Subcutaneous abdominal adipose tissue (tissue), 5 donors: ENCODE measurements at regions not wholly inside any gene's neighbourhood (a gene's known extent, or its start where the extent isn't known, plus 50 kb on each side); places are given as distances from the start of the nearest gene placed in this dataset.

Experiments
- H3K27ac ChIP-seq: one replicate; pipeline ENCODE4 v1.7.0; 2013; ENCODE audit warnings: low read depth, mild to moderate bottlenecking, inconsistent platforms, low read length, moderate library complexity
- H3K27me3 ChIP-seq, 5 donors: one replicate each; pipeline ENCODE4 v1.7.0; 2013; ENCODE audit warnings: low read length in 5 of 5, inconsistent platforms in 1 of 5; ENCODE audit not compliant: control insufficient read depth in 5 of 5, insufficient read depth in 4 of 5
- H3K36me3 ChIP-seq, 5 donors: one replicate each; pipeline ENCODE4 v1.7.0; 2013; ENCODE audit warnings: low read length in 5 of 5; ENCODE audit not compliant: control insufficient read depth in 5 of 5, insufficient read depth in 5 of 5
- H3K4me1 ChIP-seq, 5 donors: one replicate each; pipeline ENCODE4 v1.7.0; 2013; ENCODE audit warnings: low read length in 5 of 5, mild to moderate bottlenecking in 3 of 5, moderate library complexity in 1 of 5; ENCODE audit not compliant: control insufficient read depth in 5 of 5, insufficient read depth in 5 of 5
- H3K4me3 ChIP-seq, 5 donors: one replicate each; pipeline ENCODE4 v1.7.0; 2013; ENCODE audit warnings: low read length in 5 of 5, low read depth in 1 of 5
- H3K9ac ChIP-seq, 5 donors: one replicate each; pipeline ENCODE4 v1.7.0; 2013; ENCODE audit warnings: low read length in 5 of 5, mild to moderate bottlenecking in 4 of 5, moderate library complexity in 3 of 5
- H3K9me3 ChIP-seq, 5 donors: one replicate each; pipeline ENCODE4 v1.7.0; 2013; ENCODE audit warnings: low read length in 5 of 5; ENCODE audit not compliant: control insufficient read depth in 5 of 5
- donor health status: healthy.
- donor health status: healthy.
- donor health status: healthy.
- donor health status: healthy.
- donor health status: healthy.

GRCh38 chr2:7517851-7518250 is 600.6 kb downstream of the RNF144A start:
- peaks cover 0 to 3% (median 0%) of the 10 kb centered on the region in 5 donors for H3K27me3 ChIP-seq
- H3K27ac ChIP-seq, result no peak overlapping the region
- no peaks in the 10 kb centered on the region for H3K4me1 ChIP-seq
- H3K9me3 ChIP-seq, result no peaks in the 10 kb centered on the region
- no peak overlapping the region for H3K9ac ChIP-seq
- H3K36me3 ChIP-seq, result no peaks in the 10 kb centered on the region
- no peak overlapping the region for H3K4me3 ChIP-seq

- no peak overlapping the region for H3K9ac ChIP-seq
- H3K36me3 ChIP-seq, result no peaks in the 10 kb centered on the region
Observed at GRCh38 chr2:7523481-7524120, 606.4 kb downstream of the RNF144A start.

GRCh38 chr2:7524195-7524594 is 607.0 kb downstream of the RNF144A start:
- H3K4me1 ChIP-seq, result no peaks in the 10 kb centered on the region
- H3K9ac ChIP-seq, result no peak overlapping the region
- no peaks in the 10 kb centered on the region for H3K36me3 ChIP-seq
- no peak overlapping the region for H3K4me3 ChIP-seq
- H3K27ac ChIP-seq, result no peak overlapping the region
- H3K27me3 ChIP-seq, result peaks cover 0 to 3% (median 3%) of the 10 kb centered on the region in 5 donors
- H3K9me3 ChIP-seq, result peaks cover 0 to 2% (median 0%) of the 10 kb centered on the region in 5 donors

More at GRCh38 chr2:7523481-7524120, 606.4 kb downstream of the RNF144A start:
- H3K27me3 ChIP-seq, result peaks cover 0 to 3% (median 3%) of the 10 kb centered on the region in 5 donors
- peaks cover 0 to 2% (median 0%) of the 10 kb centered on the region in 5 donors for H3K9me3 ChIP-seq
- H3K4me3 ChIP-seq, result no peak overlapping the region
- H3K4me1 ChIP-seq, result no peaks in the 10 kb centered on the region
- H3K27ac ChIP-seq, result no peak overlapping the region

GRCh38 chr2:7525746-7526145 is 608.5 kb downstream of the RNF144A start:
- H3K9me3 ChIP-seq, result peaks cover 2 to 9% (median 5%) of the 10 kb centered on the region in 5 donors
- no peaks in the 10 kb centered on the region for H3K36me3 ChIP-seq
- no peak overlapping the region for H3K9ac ChIP-seq
- peaks cover 0 to 3% (median 3%) of the 10 kb centered on the region in 5 donors for H3K27me3 ChIP-seq
- H3K4me1 ChIP-seq, result no peaks in the 10 kb centered on the region
- H3K4me3 ChIP-seq, result no peak overlapping the region
- H3K27ac ChIP-seq, result no peak overlapping the region

GRCh38 chr2:7527165-7527722 is 610.0 kb downstream of the RNF144A start:
- Histone ChIP-seq H3K9ac (no peak overlapping the region), H3K4me1 (no peaks in the 10 kb centered on the region), H3K27ac (no peak overlapping the region), H3K9me3 (peaks cover 2 to 17% (median 11%) of the 10 kb centered on the region in 5 donors), H3K27me3 (peaks cover 0 to 3% (median 0%) of the 10 kb centered on the region in 5 donors), H3K4me3 (no peak overlapping the region), H3K36me3 (no peaks in the 10 kb centered on the region)

- Histone ChIP-seq H3K27ac (no peak overlapping the region), H3K36me3 (no peaks in the 10 kb centered on the region), H3K9ac (no peak overlapping the region), H3K4me3 (no peak overlapping the region), H3K9me3 (peaks cover 2 to 17% (median 11%) of the 10 kb centered on the region in 5 donors), H3K4me1 (no peaks in the 10 kb centered on the region), H3K27me3 (no peaks in the 10 kb centered on the region)
Observed at GRCh38 chr2:7530001-7530400, 612.8 kb downstream of the RNF144A start.

GRCh38 chr2:7539077-7539476 is 621.9 kb downstream of the RNF144A start:
- Histone ChIP-seq H3K4me1 (no peaks in the 10 kb centered on the region), H3K27me3 (no peaks in the 10 kb centered on the region), H3K27ac (no peak overlapping the region), H3K9ac (no peak overlapping the region), H3K9me3 (no peaks in the 10 kb centered on the region), H3K4me3 (no peak overlapping the region), H3K36me3 (no peaks in the 10 kb centered on the region)

GRCh38 chr2:7539760-7540159 is 622.5 kb downstream of the RNF144A start:
- H3K9ac ChIP-seq, result no peak overlapping the region
- no peaks in the 10 kb centered on the region for H3K9me3 ChIP-seq
- no peak overlapping the region for H3K27ac ChIP-seq

GRCh38 chr2:7552825-7553570 is 635.8 kb downstream of the RNF144A start:
- Histone ChIP-seq H3K36me3 (no peaks in the 10 kb centered on the region), H3K9me3 (no peaks in the 10 kb centered on the region), H3K27me3 (no peaks in the 10 kb centered on the region)

More at GRCh38 chr2:7539760-7540159, 622.5 kb downstream of the RNF144A start:
- no peaks in the 10 kb centered on the region for H3K4me1 ChIP-seq
- no peak overlapping the region for H3K4me3 ChIP-seq
- no peaks in the 10 kb centered on the region for H3K27me3 ChIP-seq
- no peaks in the 10 kb centered on the region for H3K36me3 ChIP-seq

GRCh38 chr2:7555260-7555659 is 638.0 kb downstream of the RNF144A start:
- no peak overlapping the region for H3K9ac ChIP-seq
- H3K27me3 ChIP-seq, result no peaks in the 10 kb centered on the region
- H3K9me3 ChIP-seq, result no peaks in the 10 kb centered on the region
- H3K27ac ChIP-seq, result no peak overlapping the region
- H3K4me3 ChIP-seq, result no peak overlapping the region
- no peaks in the 10 kb centered on the region for H3K36me3 ChIP-seq
- no peaks in the 10 kb centered on the region for H3K4me1 ChIP-seq

More at GRCh38 chr2:7552825-7553570, 635.8 kb downstream of the RNF144A start:
- no peak overlapping the region for H3K27ac ChIP-seq
- no peak overlapping the region for H3K9ac ChIP-seq
- no peaks in the 10 kb centered on the region for H3K4me1 ChIP-seq
- no peak overlapping the region for H3K4me3 ChIP-seq
